ENCODE measurements at regions not wholly inside any gene's neighbourhood (a gene's known extent, or its start where the extent isn't known, plus 50 kb on each side); places are given as distances from the start of the nearest gene placed in this dataset.

- Histone ChIP-seq H3K9me3 (ENCODE audit: control insufficient read depth, insufficient read depth, low read length) (no peaks in the 10 kb centered on the region), H3K4me3 (ENCODE audit: low read depth, low read length) (no peak overlapping the region), H3K27ac (ENCODE audit: low read depth, low read length) (no peak overlapping the region), H3K27me3 (ENCODE audit: control insufficient read depth, insufficient read depth, low read length) (no peaks in the 10 kb centered on the region)
- ChIA-PET POLR2A (no interaction called here), CTCF (no interaction called here)
- TF ChIP-seq CTCF (IDR thresholded peaks at IDR 0.05; ENCODE audit: low read depth, low read length): no peak
- DNase-seq (ENCODE audit: low read depth, low spot score): no peak
These were observed 260.9 kb downstream of the AHR start for GRCh38 chr7:17559388-17559787.

GRCh38 chr7:17560516-17560915 lies 262.1 kb downstream of the AHR start:
- CTCF ChIA-PET: no interaction called here
- DNase-seq (ENCODE audit: low read depth, low spot score): no peak
- Histone ChIP-seq H3K4me3 (ENCODE audit: low read depth, low read length) (no peak overlapping the region), H3K9me3 (ENCODE audit: control insufficient read depth, insufficient read depth, low read length) (no peaks in the 10 kb centered on the region), H3K27ac (ENCODE audit: low read depth, low read length) (no peak overlapping the region), H3K27me3 (ENCODE audit: control insufficient read depth, insufficient read depth, low read length) (no peaks in the 10 kb centered on the region)
- POLR2A ChIA-PET: no interaction called here
- no peak for TF ChIP-seq CTCF (IDR thresholded peaks at IDR 0.05; ENCODE audit: low read depth, low read length)

- ChIA-PET CTCF (no interaction called here), POLR2A (no interaction called here)
- Histone ChIP-seq H3K4me3 (ENCODE audit: low read depth, low read length) (no peak overlapping the region), H3K27ac (ENCODE audit: low read depth, low read length) (no peak overlapping the region), H3K9me3 (ENCODE audit: control insufficient read depth, insufficient read depth, low read length) (no peaks in the 10 kb centered on the region), H3K27me3 (ENCODE audit: control insufficient read depth, insufficient read depth, low read length) (no peaks in the 10 kb centered on the region)
- DNase-seq (ENCODE audit: low read depth, low spot score): no peak
- TF ChIP-seq CTCF (IDR thresholded peaks at IDR 0.05; ENCODE audit: low read depth, low read length): no peak
These were observed 262.5 kb downstream of the AHR start for GRCh38 chr7:17560966-17561365.

- Histone ChIP-seq H3K27ac (ENCODE audit: low read depth, low read length) (no peak overlapping the region), H3K9me3 (ENCODE audit: control insufficient read depth, insufficient read depth, low read length) (no peaks in the 10 kb centered on the region), H3K27me3 (ENCODE audit: control insufficient read depth, insufficient read depth, low read length) (no peaks in the 10 kb centered on the region), H3K4me3 (ENCODE audit: low read depth, low read length) (no peak overlapping the region)
- POLR2A ChIA-PET: no interaction called here
- no peak for TF ChIP-seq CTCF (IDR thresholded peaks at IDR 0.05; ENCODE audit: low read depth, low read length)
- peak; percentile 68 for DNase-seq (ENCODE audit: low read depth, low spot score)
- CTCF ChIA-PET: interaction anchor here (1.7 kb wide), 1 partner anchor 673 kb away, joined by 3 read pairs; no protein-coding TSS in a partner anchor
These were observed 266.3 kb downstream of the AHR start for GRCh38 chr7:17564678-17565212.

GRCh38 chr7:17580141-17580540 lies 281.7 kb downstream of the AHR start:
- CTCF ChIA-PET: no interaction called here

More at GRCh38 chr7:17580141-17580540, 281.7 kb downstream of the AHR start:
- H3K9me3 ChIP-seq (ENCODE audit: control insufficient read depth, insufficient read depth, low read length): peaks cover 4% of the 10 kb centered on the region; the same call in 1 of the 2 replicates
- H3K4me3 ChIP-seq (ENCODE audit: low read depth, low read length): no peak overlapping the region
- no peak overlapping the region for H3K27ac ChIP-seq (ENCODE audit: low read depth, low read length)
- POLR2A ChIA-PET: interaction anchor here (0.9 kb wide), 1 partner anchor 20 kb away, joined by 3 read pairs; no protein-coding TSS in a partner anchor
- no peak for TF ChIP-seq CTCF (IDR thresholded peaks at IDR 0.05; ENCODE audit: low read depth, low read length)
- H3K27me3 ChIP-seq (ENCODE audit: control insufficient read depth, insufficient read depth, low read length): no peaks in the 10 kb centered on the region
- DNase-seq (ENCODE audit: low read depth, low spot score): peak; percentile 48
